ENCODE measurements at regions not wholly inside any gene's neighbourhood (a gene's known extent, or its start where the extent isn't known, plus 50 kb on each side); places are given as distances from the start of the nearest gene placed in this dataset.

DNA sequence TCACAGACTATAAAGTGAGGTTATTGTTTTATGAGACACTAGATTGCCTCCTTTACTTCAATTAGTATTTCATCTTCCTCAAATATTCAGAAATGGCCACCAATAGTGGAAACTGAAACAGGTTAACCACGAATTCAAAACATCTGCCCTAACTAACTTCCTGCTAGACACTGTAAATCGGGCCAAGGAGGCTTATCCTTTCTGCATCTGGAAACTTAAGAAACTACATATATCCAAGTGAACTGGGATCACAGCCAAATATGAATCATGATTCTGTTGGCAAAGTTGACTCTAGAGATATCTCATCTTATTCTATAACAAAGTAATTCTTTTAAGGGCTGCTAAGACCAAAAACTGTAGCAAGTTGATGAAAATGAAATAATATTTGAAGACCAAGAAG, 136.6 kb upstream of the ZC3H15 start:
- TF ChIP-seq GATA3 (IDR thresholded peaks at IDR 0.05; ENCODE audit: low read depth, low read length) (no peak), GATA2 (IDR thresholded peaks at IDR 0.05; ENCODE audit: low read depth, low read length) (no peak)
